HepG2 (cell line): ENCODE measurements at regions not wholly inside any gene's neighbourhood (a gene's known extent, or its start where the extent isn't known, plus 50 kb on each side); places are given as distances from the start of the nearest gene placed in this dataset.

ENCODE experiments used
- ATAC-seq: fragments of 200-7000 bp; cut with Tn5 transposase; 3 replicates; pipeline ENCODE4 v1.9.1; 2020; ENCODE audit warnings: mild to moderate bottlenecking, moderate library complexity
- BruUV-seq: library from RNA; stranded (reverse); fragments of 400-500 nt; replicated peaks from 2 replicates; lab custom pipeline; 2021; lab: Mats Ljungman, UMichigan
- CTCF ChIA-PET: fragments of 300-600 bp; formaldehyde crosslinking; extraction: SDS; loops from one replicate; lab custom pipeline; 2021; ENCODE audit warnings: low total read pairs, inconsistent platforms, low intra/inter-chr PET ratio; lab: Yijun Ruan, JAX
- POLR2A ChIA-PET: fragments of 350-600 bp; sonication (Branson Sonifier 250); formaldehyde crosslinking; loops from one replicate; lab custom pipeline; 2020; ENCODE audit warnings: antibody characterized with exemption, inconsistent platforms; lab: Yijun Ruan, JAX
- DNase-seq: peaks from one replicate; pipeline ENCODE4 v3.0.0-alpha.2; 2015; ENCODE audit warnings: low spot score
- FAIRE-seq: peaks from 3 replicates; lab custom pipeline; 2011; peaks lifted over from hg19 to GRCh38; lab: Jason Lieb, UNC
- H2AFZ ChIP-seq: one replicate; pipeline ENCODE4 v1.6.1; 2011; ENCODE audit warnings: low read length, inconsistent platforms
- H3K27ac ChIP-seq: fragments of 300-600 bp; 3 replicates; pipeline ENCODE4 v1.8.0; 2011; ENCODE audit warnings: mixed run types, mild to moderate bottlenecking, mixed read lengths, low read length, inconsistent platforms; ENCODE audit not compliant: insufficient read depth; ENCODE audit errors: extremely low read length
- H3K27me3 ChIP-seq, 2 experiments: fragments of 200-600 bp in 1 of 2; 2 replicates in 1 of 2; 3 replicates in 1 of 2; pipeline versions ENCODE4 v1.6.0 to v1.8.0; 2011; ENCODE audit warnings: low read length in 2 of 2, mild to moderate bottlenecking in 2 of 2, moderate library complexity in 2 of 2, inconsistent platforms in 1 of 2; ENCODE audit not compliant: insufficient read depth in 2 of 2, control insufficient read depth in 1 of 2
- H3K36me3 ChIP-seq, 2 experiments: fragments of 200-600 bp in 1 of 2; replicated peaks in 1 of 2; 2 replicates in 1 of 2; 3 replicates in 1 of 2; pipeline versions ENCODE4 v1.5.1 to v1.8.0; 2011; ENCODE audit warnings: low read length in 2 of 2, inconsistent platforms in 1 of 2; ENCODE audit not compliant: insufficient read depth in 2 of 2, control insufficient read depth in 1 of 2
- H3K4me1 ChIP-seq: 2 replicates; pipeline ENCODE4 v1.5.1; 2012; ENCODE audit warnings: low read length, inconsistent platforms; ENCODE audit not compliant: insufficient read depth
- H3K4me2 ChIP-seq: 2 replicates; pipeline ENCODE4 v1.6.0; 2011; ENCODE audit warnings: low read depth, low read length, inconsistent platforms
- H3K4me3 ChIP-seq, 3 experiments: fragments of 200-600 bp in 1 of 3; sonication (generic), shearing (Covaris generic) in 1 of 3; replicated peaks in 1 of 3; 2 replicates each; pipeline ENCODE4 v1.5.1; 2011 to 2016; ENCODE audit warnings: low read length in 3 of 3, inconsistent platforms in 2 of 3, low read depth in 2 of 3, mild to moderate bottlenecking in 2 of 3, control low read depth in 1 of 3, mixed read lengths in 1 of 3; ENCODE audit not compliant: insufficient read depth in 1 of 3
- H3K79me2 ChIP-seq: one replicate; pipeline ENCODE4 v1.6.1; 2011; ENCODE audit warnings: low read length, inconsistent platforms; ENCODE audit not compliant: insufficient read depth
- H3K9ac ChIP-seq: 2 replicates; pipeline ENCODE4 v1.6.0; 2011; ENCODE audit warnings: mild to moderate bottlenecking, low read depth, low read length, inconsistent platforms; ENCODE audit not compliant: insufficient read depth
- H3K9me3 ChIP-seq: 2 replicates; pipeline ENCODE4 v1.5.1; 2012; ENCODE audit warnings: mild to moderate bottlenecking, low read length
- H4K20me1 ChIP-seq: 2 replicates; pipeline ENCODE4 v1.6.0; 2011; ENCODE audit warnings: inconsistent platforms, mild to moderate bottlenecking, low read length, moderate library complexity; ENCODE audit not compliant: insufficient read depth
- BHLHE40 ChIP-seq: IDR thresholded peaks from 2 replicates; pipeline ENCODE4 v1.6.1; 2011; ENCODE audit warnings: low read length, improper control_type of control experiment
- DMTF1 ChIP-seq: sonication (generic); formaldehyde crosslinking; IDR thresholded peaks from 2 replicates; pipeline ENCODE4 v1.4.0; 2020; ENCODE audit warnings: mild to moderate bottlenecking, missing genetic modification reagents
- GLI4 ChIP-seq: sonication (generic); formaldehyde crosslinking; IDR thresholded peaks from 2 replicates; pipeline ENCODE4 v1.5.1; 2020; ENCODE audit warnings: missing genetic modification reagents, mild to moderate bottlenecking, moderate library complexity, borderline replicate concordance
- IRF9 ChIP-seq: sonication (generic); formaldehyde crosslinking; IDR thresholded peaks from 2 replicates; pipeline ENCODE4 v1.8.0; 2022; ENCODE audit warnings: missing genetic modification reagents, mild to moderate bottlenecking, borderline replicate concordance
- SPEN ChIP-seq: sonication (generic); formaldehyde crosslinking; IDR thresholded peaks from 2 replicates; pipeline ENCODE4 v1.5.1; 2020; ENCODE audit warnings: low read depth, mild to moderate bottlenecking, missing genetic modification reagents
- ZBED4 ChIP-seq: sonication (generic); formaldehyde crosslinking; IDR thresholded peaks from 2 replicates; pipeline ENCODE4 v1.4.0; 2020; ENCODE audit warnings: missing genetic modification reagents, borderline replicate concordance
- ZMAT5 ChIP-seq: sonication (generic); formaldehyde crosslinking; IDR thresholded peaks from 2 replicates; pipeline ENCODE4 v1.5.0; 2020; ENCODE audit warnings: mild to moderate bottlenecking, low read depth, missing genetic modification reagents, borderline replicate concordance
- ZNF670 ChIP-seq: sonication (generic); formaldehyde crosslinking; IDR thresholded peaks from 2 replicates; pipeline ENCODE4 v1.8.0; 2022; ENCODE audit warnings: mild to moderate bottlenecking, missing genetic modification reagents, borderline replicate concordance
- ZNF816 ChIP-seq: sonication (generic); formaldehyde crosslinking; IDR thresholded peaks from 2 replicates; pipeline ENCODE4 v1.8.0; 2022; ENCODE audit warnings: missing genetic modification reagents, mild to moderate bottlenecking, borderline replicate concordance
- ZSCAN29 ChIP-seq: sonication (generic); formaldehyde crosslinking; conservative IDR thresholded peaks from 2 replicates; pipeline ENCODE4 v1.4.0; 2020; ENCODE audit warnings: mild to moderate bottlenecking, missing genetic modification reagents
- WGBS: methylation state at CpG from one replicate; pipeline ENCODE4 v1.1.6; 2017; ENCODE audit warnings: low lambda C conversion rate; 5-methylcytosine and 5-hydroxymethylcytosine counted together
- in situ Hi-C: cut with HindIII; loops from 2 replicates; pipeline ENCODE4 v1.10.0; 2017; ENCODE audit warnings: low pct_unique_long_range_greater_than_20kb; ENCODE audit not compliant: extremely low pct_ligation_motif_present
- intact Hi-C: fragments of 100-400 bp; cut with micrococcal nuclease; formaldehyde crosslinking; loops from one replicate; pipeline ENCODE4 v1.10.0; 2022; ENCODE audit not compliant: unreplicated experiment

GRCh38 chr13:106232681-106233080 lies 302.8 kb downstream of the EFNB2 start:
- ChIA-PET CTCF (no interaction called here), POLR2A (no interaction called here)
- H3K79me2 ChIP-seq: no peaks in the 10 kb centered on the region
- no peaks in the 10 kb centered on the region for H3K27me3 ChIP-seq
- BruUV-seq: no TSS peak
- DNase-seq (no peak), ATAC-seq (no peak), FAIRE-seq (no peak)
- H3K4me1 ChIP-seq: no peaks in the 10 kb centered on the region
- H3K36me3 ChIP-seq: no peaks in the 10 kb centered on the region
- no peak overlapping the region for H3K4me2 ChIP-seq
- no peaks in the 10 kb centered on the region for H3K9me3 ChIP-seq
- 0% methylated on average over 3 of the region's 3 CpGs for WGBS
- H4K20me1 ChIP-seq: no peaks in the 10 kb centered on the region
- H3K9ac ChIP-seq: no peak overlapping the region
- no peak overlapping the region for H2AFZ ChIP-seq
- TF ChIP-seq GLI4 (CRISPR knock-in tag) (no peak), DMTF1 (CRISPR knock-in tag) (no peak), IRF9 (CRISPR knock-in tag) (no peak), ZNF670 (CRISPR knock-in tag) (no peak), ZSCAN29 (CRISPR knock-in tag) (no peak), ZBED4 (CRISPR knock-in tag) (no peak), BHLHE40 (no peak), ZMAT5 (CRISPR knock-in tag) (no peak), SPEN (CRISPR knock-in tag) (no peak), ZNF816 (no peak)
- in situ Hi-C loops (no loop called here), intact Hi-C loops (no loop called here)
- H3K4me3 ChIP-seq: no peak overlapping the region
- H3K27ac ChIP-seq: no peak overlapping the region
